Activated T-helper 1 cell treated with anti-CD3 and anti-CD28 coated beads, Interleukin-12 subunit alpha, Interleukin-12 subunit beta, Interleukin-2, Interleukin-4 antibody, amounts not matched to agents 30 ng/mL and 10 ng/mL and 1 ng/mL, durations not matched to agents 14 hours and 24 hours and 36 hours (primary cell): ENCODE measurements at regions not wholly inside any gene's neighbourhood (a gene's known extent, or its start where the extent isn't known, plus 50 kb on each side); places are given as distances from the start of the nearest gene placed in this dataset.
A peak's percentile ranks its signal among the peaks of the same experiment; 100 is the strongest.

Experiments used
- DNase-seq: peaks from one replicate; pipeline ENCODE4 v3.0.0; 2021; ENCODE audit warnings: low spot score
- H3K27ac Mint-ChIP-seq: one replicate; pipeline ENCODE4 v1.8.0; 2021; ENCODE audit warnings: mild to moderate bottlenecking, mixed read lengths
- H3K27me3 Mint-ChIP-seq: one replicate; pipeline ENCODE4 v1.8.0; 2022; ENCODE audit warnings: mild to moderate bottlenecking, moderate library complexity, mixed read lengths; ENCODE audit not compliant: insufficient read depth
- H3K36me3 Mint-ChIP-seq: one replicate; pipeline ENCODE4 v1.8.0; 2021; ENCODE audit warnings: low read depth, mixed read lengths
- H3K4me1 Mint-ChIP-seq: one replicate; pipeline ENCODE4 v1.8.0; 2021; ENCODE audit warnings: low read depth, mixed read lengths
- H3K4me3 Mint-ChIP-seq: one replicate; pipeline ENCODE4 v1.8.0; 2021; ENCODE audit warnings: mild to moderate bottlenecking, moderate library complexity, mixed read lengths
- H3K9me3 Mint-ChIP-seq: one replicate; pipeline ENCODE4 v1.8.0; 2021; ENCODE audit warnings: mixed read lengths
- intact Hi-C: fragments of 100-400 bp; cut with micrococcal nuclease; formaldehyde crosslinking; loops from one replicate; pipeline ENCODE4 v1.15.1; 2024

GRCh38 chrX:13266641-13267345 is 53.1 kb downstream of the ATXN3L start:
- Mint-ChIP-seq H3K27me3 (no peaks in the 10 kb centered on the region), H3K4me1 (peaks cover 9% of the 10 kb centered on the region), H3K27ac (no peak overlapping the region), H3K9me3 (no peaks in the 10 kb centered on the region), H3K4me3 (no peak overlapping the region), H3K36me3 (no peaks in the 10 kb centered on the region)
- intact Hi-C loops = no loop called here
- DNase-seq = no peak

DNA sequence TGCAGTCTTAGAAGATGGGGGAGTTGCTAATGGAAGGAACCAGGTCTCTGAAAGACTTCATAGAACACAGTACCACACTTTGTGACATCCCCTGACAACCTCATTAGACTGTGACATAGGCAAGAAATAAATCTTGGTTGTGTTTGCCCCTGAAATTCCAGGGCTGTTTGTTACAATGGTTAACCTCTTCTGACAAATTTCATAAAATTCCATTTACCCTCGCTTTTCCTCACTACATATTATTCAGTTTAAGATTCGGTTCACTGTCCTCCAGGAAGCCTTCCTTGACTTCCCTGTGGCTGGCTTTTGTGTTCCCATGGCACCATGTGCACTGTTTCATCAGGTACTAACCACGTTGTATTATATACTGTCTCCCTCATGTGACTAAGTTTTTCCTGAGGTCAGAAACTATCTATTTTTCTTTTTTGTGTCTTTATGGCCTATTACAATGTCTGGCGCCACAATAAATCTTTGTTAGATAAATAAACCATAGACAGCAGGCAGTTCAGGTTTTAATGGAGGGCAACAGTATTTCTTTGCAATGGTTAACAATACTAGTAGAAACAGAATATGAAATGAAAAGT is 54.2 kb downstream of the ATXN3L start:
- Mint-ChIP-seq H3K27me3 (no peaks in the 10 kb centered on the region), H3K4me3 (no peak overlapping the region)
- intact Hi-C loops = no loop called here

GRCh38 chrX:13265111-13265510 is 54.7 kb downstream of the ATXN3L start:
- no peaks in the 10 kb centered on the region for H3K27me3 Mint-ChIP-seq
- no peak for DNase-seq
- no peaks in the 10 kb centered on the region for H3K9me3 Mint-ChIP-seq
- H3K27ac Mint-ChIP-seq = no peak overlapping the region
- no peak overlapping the region for H3K4me3 Mint-ChIP-seq
- H3K36me3 Mint-ChIP-seq = no peaks in the 10 kb centered on the region
- H3K4me1 Mint-ChIP-seq = peaks cover 9% of the 10 kb centered on the region
- intact Hi-C loops = no loop called here

More for the DNA sequence above, 54.2 kb downstream of the ATXN3L start:
- H3K9me3 Mint-ChIP-seq = no peaks in the 10 kb centered on the region
- H3K27ac Mint-ChIP-seq = no peak overlapping the region
- no peak for DNase-seq
- H3K36me3 Mint-ChIP-seq = no peaks in the 10 kb centered on the region
- H3K4me1 Mint-ChIP-seq = peaks cover 9% of the 10 kb centered on the region

DNA sequence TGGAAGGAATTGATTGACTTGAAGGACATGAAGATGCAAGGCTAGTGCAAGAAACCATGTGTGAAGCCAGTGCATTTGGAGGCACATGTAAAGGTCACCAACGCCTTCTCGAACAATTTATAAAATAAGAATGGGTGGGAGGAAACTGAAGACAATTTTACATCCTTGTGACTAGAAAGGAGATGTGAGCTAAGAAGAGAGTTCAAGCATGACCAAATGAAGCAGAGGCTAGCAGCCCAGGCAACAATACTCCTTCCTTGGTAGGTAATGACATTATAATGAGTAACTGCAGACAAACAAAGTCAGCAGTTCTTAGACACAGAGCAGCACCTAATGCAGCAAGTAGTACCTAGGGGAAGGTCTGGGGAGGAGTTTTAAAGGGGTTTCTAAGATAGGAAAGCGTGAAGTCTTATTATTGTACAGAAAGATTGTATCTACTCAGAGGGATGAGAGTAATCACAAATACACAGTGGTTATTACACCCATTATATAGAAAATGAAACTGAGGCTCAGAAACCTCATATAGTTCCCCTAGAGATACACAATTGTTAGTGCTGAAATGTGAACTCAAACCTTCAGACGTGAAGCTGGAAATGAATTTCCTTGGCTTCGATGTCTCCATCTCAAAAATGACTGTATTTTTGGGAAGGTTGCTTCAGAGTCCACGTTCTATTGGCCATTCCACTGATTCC is 56.1 kb downstream of the ATXN3L start:
- H3K9me3 Mint-ChIP-seq = no peaks in the 10 kb centered on the region
- H3K4me1 Mint-ChIP-seq = peaks cover 9% of the 10 kb centered on the region
- no peaks in the 10 kb centered on the region for H3K36me3 Mint-ChIP-seq
- no peak overlapping the region for H3K27ac Mint-ChIP-seq
- intact Hi-C loops = no loop called here
- no peak for DNase-seq
- no peaks in the 10 kb centered on the region for H3K27me3 Mint-ChIP-seq
- H3K4me3 Mint-ChIP-seq = no peak overlapping the region

DNA sequence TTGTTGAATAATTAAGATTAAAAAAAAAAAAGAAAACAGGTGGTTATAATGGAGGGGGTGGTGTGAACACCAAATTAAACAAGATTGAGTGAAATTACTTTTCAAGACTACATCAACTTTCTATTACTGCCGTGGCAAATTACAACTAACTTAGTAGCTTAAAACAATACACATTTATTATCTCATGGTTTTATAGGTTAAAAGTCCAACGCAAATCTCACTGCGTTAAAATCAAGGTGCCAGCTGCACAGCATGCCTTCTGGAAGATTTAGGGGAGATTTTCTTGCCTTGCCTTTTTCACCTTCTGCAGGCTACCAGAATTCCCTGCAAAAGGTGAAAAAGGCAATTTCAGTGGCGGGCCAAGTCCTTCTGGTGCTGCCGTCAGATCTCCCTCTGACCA is 58.5 kb downstream of the ATXN3L start:
- intact Hi-C loops = no loop called here
- H3K36me3 Mint-ChIP-seq = no peaks in the 10 kb centered on the region
- no peaks in the 10 kb centered on the region for H3K9me3 Mint-ChIP-seq
- no peaks in the 10 kb centered on the region for H3K27me3 Mint-ChIP-seq
- no peak overlapping the region for H3K4me3 Mint-ChIP-seq
- DNase-seq = no peak
- H3K4me1 Mint-ChIP-seq = peaks cover 19% of the 10 kb centered on the region
- no peak overlapping the region for H3K27ac Mint-ChIP-seq

- intact Hi-C loops = no loop called here
- Mint-ChIP-seq H3K36me3 (no peaks in the 10 kb centered on the region), H3K4me3 (no peak overlapping the region), H3K27me3 (no peaks in the 10 kb centered on the region), H3K27ac (no peak overlapping the region), H3K9me3 (no peaks in the 10 kb centered on the region), H3K4me1 (peaks cover 25% of the 10 kb centered on the region)
- DNase-seq = no peak
Measured at GRCh38 chrX:13260598-13260997, 59.3 kb downstream of the ATXN3L start.

GRCh38 chrX:13258725-13259124 is 61.1 kb downstream of the ATXN3L start:
- Mint-ChIP-seq H3K9me3 (no peaks in the 10 kb centered on the region), H3K36me3 (no peaks in the 10 kb centered on the region), H3K27ac (no peak overlapping the region), H3K27me3 (no peaks in the 10 kb centered on the region), H3K4me1 (peaks cover 41% of the 10 kb centered on the region), H3K4me3 (no peak overlapping the region)
- intact Hi-C loops = loop anchor here (5.0 to 10.0 kb wide), 4 partner anchors 134 to 311 kb away; no protein-coding TSS in a partner anchor
- DNase-seq = no peak

DNA sequence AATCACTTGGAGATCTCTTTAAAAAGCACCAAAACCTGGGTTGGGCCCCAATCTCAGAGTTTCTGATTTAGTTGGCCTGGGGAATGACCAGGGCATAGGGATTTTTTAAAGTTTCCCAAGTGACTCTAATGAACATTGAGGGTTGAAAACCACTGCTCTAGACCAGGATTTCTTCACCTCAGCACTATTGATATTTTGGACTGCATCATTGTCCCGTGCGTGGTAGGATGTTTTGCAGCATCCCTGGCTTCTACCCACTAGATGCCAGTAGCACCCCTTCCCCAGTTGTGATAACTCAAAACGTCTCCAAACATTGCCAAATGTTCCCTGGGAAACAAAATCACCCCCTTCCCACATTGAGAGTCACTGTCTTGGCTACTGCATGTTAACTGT is 61.8 kb downstream of the ATXN3L start:
- Mint-ChIP-seq H3K4me3 (no peak overlapping the region), H3K27ac (no peak overlapping the region), H3K9me3 (no peaks in the 10 kb centered on the region), H3K36me3 (no peaks in the 10 kb centered on the region), H3K4me1 (peaks cover 41% of the 10 kb centered on the region), H3K27me3 (no peaks in the 10 kb centered on the region)
- intact Hi-C loops = loop anchor here (5.0 to 10.0 kb wide), 4 partner anchors 133 to 311 kb away; no protein-coding TSS in a partner anchor
- DNase-seq = no peak

GRCh38 chrX:13257223-13258051 is 62.4 kb downstream of the ATXN3L start:
- intact Hi-C loops = loop anchor here (1.0 to 10.0 kb wide), 6 partner anchors 89 to 310 kb away; no protein-coding TSS in a partner anchor
- Mint-ChIP-seq H3K27me3 (no peaks in the 10 kb centered on the region), H3K4me1 (peaks cover 41% of the 10 kb centered on the region), H3K36me3 (no peaks in the 10 kb centered on the region), H3K4me3 (no peak overlapping the region), H3K27ac (peak overlapping the region; percentile 27), H3K9me3 (no peaks in the 10 kb centered on the region)
- no peak for DNase-seq

DNA sequence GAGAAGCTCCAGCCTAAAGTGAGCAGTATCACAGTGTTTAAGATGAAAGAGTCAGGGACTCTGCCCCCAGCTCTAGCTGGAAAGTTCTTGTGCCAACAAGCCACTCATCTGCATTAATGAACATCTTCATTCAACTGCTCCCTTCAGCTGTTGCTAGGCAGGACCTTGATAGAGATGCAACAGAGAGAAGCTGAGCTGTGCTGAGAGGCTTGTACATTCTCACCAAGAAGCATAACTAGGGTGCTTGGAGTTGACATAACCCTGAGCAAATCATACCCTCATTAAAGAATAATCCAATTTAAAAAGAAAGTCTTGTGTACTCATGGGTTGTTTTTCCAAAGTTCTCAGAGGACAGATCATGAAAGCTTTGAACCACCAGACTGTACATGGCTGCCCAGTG is 63.2 kb downstream of the ATXN3L start:
- DNase-seq = no peak
- intact Hi-C loops = loop anchor here (1.0 to 10.0 kb wide), 6 partner anchors 88 to 309 kb away; no protein-coding TSS in a partner anchor
- H3K36me3 Mint-ChIP-seq = no peaks in the 10 kb centered on the region
- no peak overlapping the region for H3K4me3 Mint-ChIP-seq
- no peaks in the 10 kb centered on the region for H3K9me3 Mint-ChIP-seq
- peak overlapping the region; percentile 3 for H3K27ac Mint-ChIP-seq
- H3K27me3 Mint-ChIP-seq = no peaks in the 10 kb centered on the region
- H3K4me1 Mint-ChIP-seq = peaks cover 43% of the 10 kb centered on the region

DNA sequence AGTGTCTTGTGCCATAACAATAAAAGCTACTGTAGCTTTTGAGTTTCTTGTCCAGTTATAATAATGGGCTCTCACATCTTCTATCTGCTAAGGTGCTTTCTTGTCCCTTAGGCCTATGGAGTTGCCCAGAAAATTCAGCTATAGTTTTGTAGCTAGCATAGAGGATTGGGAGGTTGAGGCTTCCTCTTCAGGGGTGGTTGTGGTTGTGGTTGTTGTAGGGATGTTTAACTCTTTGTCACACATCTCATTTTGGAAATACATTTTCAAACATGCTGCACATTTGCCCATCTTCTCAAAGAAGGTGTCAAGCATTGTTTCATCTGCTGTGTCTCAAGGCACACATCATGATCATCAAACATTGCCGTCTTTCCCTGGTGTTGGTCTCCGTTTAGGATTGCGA is 65.0 kb downstream of the ATXN3L start:
- peaks cover 56% of the 10 kb centered on the region for H3K4me1 Mint-ChIP-seq
- intact Hi-C loops = loop anchor here (5.0 to 10.0 kb wide), 6 partner anchors 103 to 308 kb away; no protein-coding TSS in a partner anchor
- no peak overlapping the region for H3K27ac Mint-ChIP-seq
- H3K27me3 Mint-ChIP-seq = no peaks in the 10 kb centered on the region
- H3K36me3 Mint-ChIP-seq = no peaks in the 10 kb centered on the region
- H3K9me3 Mint-ChIP-seq = no peaks in the 10 kb centered on the region
- peak overlapping the region; percentile 30 for H3K4me3 Mint-ChIP-seq
- no peak for DNase-seq

GRCh38 chrX:13254076-13254785 is 65.6 kb downstream of the ATXN3L start:
- Mint-ChIP-seq H3K4me3 (peak overlapping the region; percentile 3), H3K36me3 (no peaks in the 10 kb centered on the region), H3K27ac (peak overlapping the region; percentile 14), H3K27me3 (no peaks in the 10 kb centered on the region), H3K9me3 (no peaks in the 10 kb centered on the region), H3K4me1 (peaks cover 59% of the 10 kb centered on the region)
- no peak for DNase-seq
- intact Hi-C loops = loop anchor here (5.0 to 10.0 kb wide), 3 partner anchors 102 to 129 kb away; no protein-coding TSS in a partner anchor
